ENCODE measurements at regions not wholly inside any gene's neighbourhood (a gene's known extent, or its start where the extent isn't known, plus 50 kb on each side); places are given as distances from the start of the nearest gene placed in this dataset.
A peak's percentile ranks its signal among the peaks of the same experiment; 100 is the strongest.

DNA sequence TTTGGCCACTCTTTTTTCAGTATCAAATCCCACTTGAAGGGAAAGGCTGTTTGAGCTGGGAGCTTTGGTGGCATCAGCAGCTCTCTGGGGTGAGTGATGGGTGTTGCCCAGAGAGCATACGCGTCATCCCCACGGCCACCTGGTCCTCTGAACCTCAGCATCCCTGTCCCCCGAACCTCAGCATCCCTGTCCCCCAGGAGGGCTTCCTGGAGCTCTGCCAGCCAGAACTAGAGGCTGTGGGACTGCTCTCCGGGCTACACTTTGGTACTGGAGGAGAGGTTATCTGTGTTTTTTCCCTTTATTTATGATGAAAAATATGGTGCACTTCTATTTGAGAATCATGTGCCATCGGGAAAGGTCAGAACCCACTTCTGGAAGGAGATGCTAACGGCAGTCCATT lies 131.5 kb upstream of the RTL1 start:
- H3K4me3 ChIP-seq (ENCODE audit: low read depth, poor library complexity, severe bottlenecking), result no peak overlapping the region
- WGBS, 2 donors, result 87 to 91% methylated on average over 7 of the region's 7 CpGs
- intact Hi-C loops (cut with DNase I; ENCODE audit: low total_unique reads), result no loop called here
- TF ChIP-seq, protein P1, sequence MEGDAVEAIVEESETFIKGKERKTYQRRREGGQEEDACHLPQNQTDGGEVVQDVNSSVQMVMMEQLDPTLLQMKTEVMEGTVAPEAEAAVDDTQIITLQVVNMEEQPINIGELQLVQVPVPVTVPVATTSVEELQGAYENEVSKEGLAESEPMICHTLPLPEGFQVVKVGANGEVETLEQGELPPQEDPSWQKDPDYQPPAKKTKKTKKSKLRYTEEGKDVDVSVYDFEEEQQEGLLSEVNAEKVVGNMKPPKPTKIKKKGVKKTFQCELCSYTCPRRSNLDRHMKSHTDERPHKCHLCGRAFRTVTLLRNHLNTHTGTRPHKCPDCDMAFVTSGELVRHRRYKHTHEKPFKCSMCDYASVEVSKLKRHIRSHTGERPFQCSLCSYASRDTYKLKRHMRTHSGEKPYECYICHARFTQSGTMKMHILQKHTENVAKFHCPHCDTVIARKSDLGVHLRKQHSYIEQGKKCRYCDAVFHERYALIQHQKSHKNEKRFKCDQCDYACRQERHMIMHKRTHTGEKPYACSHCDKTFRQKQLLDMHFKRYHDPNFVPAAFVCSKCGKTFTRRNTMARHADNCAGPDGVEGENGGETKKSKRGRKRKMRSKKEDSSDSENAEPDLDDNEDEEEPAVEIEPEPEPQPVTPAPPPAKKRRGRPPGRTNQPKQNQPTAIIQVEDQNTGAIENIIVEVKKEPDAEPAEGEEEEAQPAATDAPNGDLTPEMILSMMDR (IDR thresholded peaks at IDR 0.05), result no peak
- no peak for TF ChIP-seq POLR2A (IDR thresholded peaks at IDR 0.05)
- peak in 1 of 2 donors; percentile 70 for DNase-seq (ENCODE audit: low spot score in 2 of 2)

GRCh38 chr14:101035466-101036225 lies 132.1 kb upstream of the RTL1 start:
- no peak overlapping the region for H3K4me3 ChIP-seq (ENCODE audit: low read depth, poor library complexity, severe bottlenecking)
- TF ChIP-seq, protein P1 (IDR thresholded peaks at IDR 0.05), result no peak
- no peak for TF ChIP-seq POLR2A (IDR thresholded peaks at IDR 0.05)
- intact Hi-C loops (cut with DNase I; ENCODE audit: low total_unique reads), result no loop called here
- WGBS, 2 donors, result 83 to 87% methylated on average over 14 to 15 of the region's 15 CpGs
- peak in 1 of 2 donors; percentile 43 for DNase-seq (ENCODE audit: low spot score in 2 of 2)

- 75 to 77% methylated on average over 12 of the region's 12 CpGs for WGBS, 2 donors
- intact Hi-C loops (cut with DNase I; ENCODE audit: low total_unique reads), result no loop called here
- DNase-seq (ENCODE audit: low spot score in 2 of 2), result peak in 1 of 2 donors; percentile 63
- no peak overlapping the region for H3K4me3 ChIP-seq (ENCODE audit: low read depth, poor library complexity, severe bottlenecking)
- TF ChIP-seq, protein P1 (IDR thresholded peaks at IDR 0.05), result no peak
- TF ChIP-seq POLR2A (IDR thresholded peaks at IDR 0.05), result no peak
Measured at GRCh38 chr14:101037021-101037817, 133.7 kb upstream of the RTL1 start.

- TF ChIP-seq, protein P1 (IDR thresholded peaks at IDR 0.05), result no peak
- no peak for TF ChIP-seq POLR2A (IDR thresholded peaks at IDR 0.05)
- intact Hi-C loops (cut with DNase I; ENCODE audit: low total_unique reads), result no loop called here
- H3K4me3 ChIP-seq (ENCODE audit: low read depth, poor library complexity, severe bottlenecking), result no peak overlapping the region
- WGBS, 2 donors, result 86 to 89% methylated on average over 15 of the region's 15 CpGs
- DNase-seq (ENCODE audit: low spot score in 2 of 2), result no peak
Measured at GRCh38 chr14:101039031-101039754, 135.7 kb upstream of the RTL1 start.

DNA sequence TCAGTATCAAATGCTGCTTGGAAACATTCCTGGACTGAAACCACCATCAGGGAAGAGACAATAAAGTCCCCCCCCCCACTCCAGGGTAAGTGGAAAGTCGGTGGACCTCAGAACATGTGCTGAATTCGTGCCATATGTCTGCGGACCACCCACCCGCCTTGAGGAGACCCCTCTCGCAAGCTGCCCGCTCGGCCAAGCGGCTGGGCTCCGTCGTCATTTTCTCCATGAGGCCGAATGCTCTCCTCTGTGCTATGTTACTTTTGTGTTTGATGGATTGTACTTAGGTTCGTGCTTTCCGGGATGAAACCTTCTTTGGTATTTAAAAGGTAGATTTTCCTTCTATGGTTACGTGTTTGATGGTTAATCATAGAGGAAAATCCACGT lies 136.2 kb upstream of the RTL1 start:
- intact Hi-C loops (cut with DNase I; ENCODE audit: low total_unique reads), result no loop called here
- no peak for DNase-seq (ENCODE audit: low spot score in 2 of 2)
- WGBS, 2 donors, result 84 to 86% methylated on average over 15 of the region's 15 CpGs
- no peak overlapping the region for H3K4me3 ChIP-seq (ENCODE audit: low read depth, poor library complexity, severe bottlenecking)
- no peak for TF ChIP-seq POLR2A (IDR thresholded peaks at IDR 0.05)
- TF ChIP-seq, protein P1 (IDR thresholded peaks at IDR 0.05), result no peak
